IMR-90 (cell line): ENCODE measurements at regions not wholly inside any gene's neighbourhood (a gene's known extent, or its start where the extent isn't known, plus 50 kb on each side); places are given as distances from the start of the nearest gene placed in this dataset.

Experiments used
- ATAC-seq: fragments of 200-7000 bp; cut with Tn5 transposase; 2 replicates; pipeline ENCODE4 v1.9.1; 2020; ENCODE audit warnings: low read depth, mild to moderate bottlenecking, moderate library complexity
- BruUV-seq: library from RNA; stranded (reverse); fragments of 400-500 nt; replicated peaks from 2 replicates; lab custom pipeline; 2021; lab: Mats Ljungman, UMichigan
- CTCF ChIA-PET: fragments of 300-600 bp; formaldehyde crosslinking; extraction: SDS; loops from one replicate; lab custom pipeline; 2021; ENCODE audit warnings: antibody characterized with exemption; lab: Yijun Ruan, JAX
- POLR2A ChIA-PET: fragments of 300-600 bp; sonication (Branson Sonifier 250); formaldehyde crosslinking; loops from one replicate; lab custom pipeline; 2022; ENCODE audit warnings: antibody characterized with exemption; ENCODE audit not compliant: unreplicated experiment; lab: Charles Lee
- DNase-seq: peaks from one replicate; pipeline ENCODE4 v3.0.0; 2013
- H2AFZ ChIP-seq: replicated peaks from 2 replicates; pipeline ENCODE3; 2013; ENCODE audit warnings: low read length, mild to moderate bottlenecking; ENCODE audit not compliant: poor library complexity
- H2AK5ac ChIP-seq: 2 replicates; pipeline ENCODE4 v1.6.1; 2013; ENCODE audit warnings: low read depth, low read length, inconsistent platforms
- H2AK9ac ChIP-seq: replicated peaks from 2 replicates; pipeline ENCODE3; 2013; ENCODE audit warnings: mild to moderate bottlenecking, low read depth, low read length, moderate library complexity; ENCODE audit not compliant: poor library complexity
- H2BK120ac ChIP-seq: 2 replicates; pipeline ENCODE4 v1.6.1; 2013; ENCODE audit warnings: low read depth, low read length, inconsistent platforms
- H2BK15ac ChIP-seq: 3 replicates; pipeline ENCODE4 v1.6.1; 2013; ENCODE audit warnings: low read depth, low read length, inconsistent platforms
- H2BK20ac ChIP-seq: 2 replicates; pipeline ENCODE4 v1.6.1; 2013; ENCODE audit warnings: low read depth, mild to moderate bottlenecking, inconsistent platforms, low read length, moderate library complexity
- H2BK5ac ChIP-seq: 2 replicates; pipeline ENCODE4 v1.6.1; 2013; ENCODE audit warnings: mild to moderate bottlenecking, low read depth, low read length, inconsistent platforms; ENCODE audit not compliant: poor library complexity, severe bottlenecking
- H3K14ac ChIP-seq: replicated peaks from 2 replicates; pipeline ENCODE4 v1.6.1; 2013; ENCODE audit warnings: low read depth, low read length, inconsistent platforms
- H3K18ac ChIP-seq: 2 replicates; pipeline ENCODE4 v1.6.1; 2013; ENCODE audit warnings: low read depth, low read length, control low read depth
- H3K23ac ChIP-seq: 2 replicates; pipeline ENCODE4 v1.6.1; 2013; ENCODE audit warnings: low read depth, low read length, inconsistent platforms
- H3K27ac ChIP-seq: 2 replicates; pipeline ENCODE4 v1.5.1; 2013; ENCODE audit warnings: mild to moderate bottlenecking, control low read depth, low read length; ENCODE audit not compliant: insufficient read depth
- H3K27me3 ChIP-seq: 2 replicates; pipeline ENCODE4 v1.6.1; 2013; ENCODE audit warnings: low read length; ENCODE audit not compliant: control insufficient read depth, insufficient read depth
- H3K36me3 ChIP-seq: 2 replicates; pipeline ENCODE4 v1.6.1; 2013; ENCODE audit warnings: low read length, mixed read lengths; ENCODE audit not compliant: control insufficient read depth, insufficient read depth
- H3K4ac ChIP-seq: 2 replicates; pipeline ENCODE4 v1.6.1; 2013; ENCODE audit warnings: low read depth, low read length, inconsistent platforms
- H3K4me1 ChIP-seq: 2 replicates; pipeline ENCODE4 v1.6.1; 2013; ENCODE audit warnings: low read length, mixed read lengths; ENCODE audit not compliant: control insufficient read depth, insufficient read depth
- H3K4me2 ChIP-seq: 2 replicates; pipeline ENCODE4 v1.6.1; 2013; ENCODE audit warnings: low read depth, mild to moderate bottlenecking, control low read depth, low read length, moderate library complexity
- H3K4me3 ChIP-seq: 2 replicates; pipeline ENCODE4 v1.5.1; 2013; ENCODE audit warnings: low read depth, mild to moderate bottlenecking, control low read depth, low read length, moderate library complexity; ENCODE audit not compliant: insufficient read depth
- H3K56ac ChIP-seq: 2 replicates; pipeline ENCODE4 v1.6.1; 2013; ENCODE audit warnings: low read length, inconsistent platforms; ENCODE audit not compliant: insufficient read depth; ENCODE audit errors: extremely low read depth
- H3K79me1 ChIP-seq, 2 experiments: 2 replicates each; pipeline ENCODE4 v1.6.1; 2013; ENCODE audit warnings: low read length in 2 of 2, inconsistent platforms in 1 of 2, low read depth in 1 of 2
- H3K9ac ChIP-seq: 2 replicates; pipeline ENCODE4 v1.6.1; 2013; ENCODE audit warnings: low read depth, low read length, control low read depth
- H3K9me1 ChIP-seq: 2 replicates; pipeline ENCODE4 v1.6.1; 2013; ENCODE audit warnings: low read length, inconsistent platforms; ENCODE audit not compliant: insufficient read depth
- H3K9me3 ChIP-seq: 2 replicates; pipeline ENCODE4 v1.6.1; 2013; ENCODE audit warnings: low read length; ENCODE audit not compliant: control insufficient read depth, insufficient read depth
- H4K20me1 ChIP-seq: 2 replicates; pipeline ENCODE4 v1.6.1; 2013; ENCODE audit warnings: low read length, inconsistent platforms; ENCODE audit not compliant: insufficient read depth
- H4K5ac ChIP-seq: 2 replicates; pipeline ENCODE4 v1.6.1; 2013; ENCODE audit warnings: mild to moderate bottlenecking, low read depth, low read length, control low read depth
- H4K8ac ChIP-seq, 2 experiments: 2 replicates each; pipeline ENCODE4 v1.6.1; 2013; ENCODE audit warnings: low read depth in 2 of 2, low read length in 2 of 2, control low read depth in 1 of 2, inconsistent platforms in 1 of 2
- H4K91ac ChIP-seq: 2 replicates; pipeline ENCODE4 v1.6.1; 2013; ENCODE audit warnings: low read depth, low read length, inconsistent platforms; ENCODE audit not compliant: insufficient read depth
- BHLHE40 ChIP-seq: fragments of 150-350 bp; IDR thresholded peaks from 2 replicates; pipeline ENCODE4 v1.6.1; 2016; ENCODE audit warnings: mild to moderate bottlenecking, low read depth, low read length
- MAFK ChIP-seq: IDR thresholded peaks from 2 replicates; pipeline ENCODE4 v1.6.1; 2012; ENCODE audit warnings: low read depth, low read length, improper control_type of control experiment
- MXI1 ChIP-seq: IDR thresholded peaks from 2 replicates; pipeline ENCODE4 v1.6.1; 2012; ENCODE audit warnings: low read depth, mild to moderate bottlenecking, low read length, moderate library complexity, borderline replicate concordance
- RFX5 ChIP-seq: IDR thresholded peaks from 2 replicates; pipeline ENCODE4 v1.8.0; 2012; ENCODE audit warnings: low read depth, mild to moderate bottlenecking, low read length, moderate library complexity
- SMC3 ChIP-seq: fragments of 150-350 bp; IDR thresholded peaks from 2 replicates; pipeline ENCODE4 v1.6.1; 2016; ENCODE audit warnings: low read depth, mild to moderate bottlenecking, antibody characterized with exemption, low read length, moderate library complexity
- WGBS, 2 experiments: methylation state at CpG; one replicate each; pipeline versions ENCODE4 v1.1.5 to v1.1.7; 2013; ENCODE audit warnings: missing lambda C conversion rate in 2 of 2; ENCODE audit not compliant: insufficient read length in 1 of 2; ENCODE audit errors: extremely low coverage in 2 of 2; 5-methylcytosine and 5-hydroxymethylcytosine counted together
- dilution Hi-C: fragments of 300-500 bp; cut with HindIII; formaldehyde crosslinking; loops from one replicate; pipeline ENCODE4 v1.14.3; 2018; ENCODE audit warnings: low sequenced_read_pairs; ENCODE audit not compliant: unreplicated experiment
- in situ Hi-C: fragments of 300-500 bp; cut with MboI; formaldehyde crosslinking; loops from 3 replicates; pipeline ENCODE4 v1.14.3; 2019; ENCODE audit warnings: low sequenced_read_pairs, inconsistent platforms, mixed read lengths
- intact Hi-C: fragments of 100-400 bp; cut with micrococcal nuclease; formaldehyde crosslinking; loops from 2 replicates; pipeline ENCODE4 v1.10.0; 2022

GRCh38 chr9:91492237-91492636 lies 68.6 kb upstream of the NFIL3 start:
- no peaks in the 10 kb centered on the region for H3K36me3 ChIP-seq
- no peak overlapping the region for H3K4me3 ChIP-seq
- 0 out of 4 replicates have a peak, but pooled peaks cover 0 to 4% of the 10 kb centered on the region in 2 experiments for H3K79me1 ChIP-seq
- ATAC-seq (no peak), DNase-seq (no peak)
- no peak overlapping the region for H2BK20ac ChIP-seq
- H3K9me1 ChIP-seq = peaks cover 12% of the 10 kb centered on the region
- H3K23ac ChIP-seq = no peak overlapping the region
- no TSS peak for BruUV-seq
- no peak overlapping the region for H2AFZ ChIP-seq
- no peak overlapping the region for H2AK9ac ChIP-seq
- no peak overlapping the region for H3K4me2 ChIP-seq
- 0 out of 2 replicates have a peak overlapping the region, but pooled peaks have one; percentile 12 for H3K14ac ChIP-seq
- ChIA-PET POLR2A (no interaction called here), CTCF (no interaction called here)
- H2BK15ac ChIP-seq = no peak overlapping the region
- H4K5ac ChIP-seq = no peak overlapping the region
- intact Hi-C loops (no loop called here), dilution Hi-C loops (no loop called here), in situ Hi-C loops (no loop called here)
- H2AK5ac ChIP-seq = no peak overlapping the region
- no peak overlapping the region for H3K27ac ChIP-seq
- no peak overlapping the region for H3K4ac ChIP-seq
- no CpG with 5 or more reads among the region's 2 CpGs for WGBS, 2 experiments
- no peaks in the 10 kb centered on the region for H4K20me1 ChIP-seq
- peaks cover 17% of the 10 kb centered on the region for H3K4me1 ChIP-seq
- H3K56ac ChIP-seq = no peak overlapping the region
- H3K27me3 ChIP-seq = no peaks in the 10 kb centered on the region
- TF ChIP-seq BHLHE40 = no peak
- TF ChIP-seq RFX5 = no peak
- TF ChIP-seq SMC3 = no peak
- peak; percentile 50; the same call in 1 of the 2 replicates for TF ChIP-seq MAFK
- no peak for TF ChIP-seq MXI1
- no peak overlapping the region for H3K9ac ChIP-seq
- H4K8ac ChIP-seq = no peak overlapping the region
- H4K91ac ChIP-seq = no peak overlapping the region
- H3K18ac ChIP-seq = no peak overlapping the region
- no peak overlapping the region for H2BK5ac ChIP-seq
- no peak overlapping the region for H2BK120ac ChIP-seq
- no peaks in the 10 kb centered on the region for H3K9me3 ChIP-seq
